SK-N-SH (cell line): ENCODE measurements at regions not wholly inside any gene's neighbourhood (a gene's known extent, or its start where the extent isn't known, plus 50 kb on each side); places are given as distances from the start of the nearest gene placed in this dataset.
A peak's percentile ranks its signal among the peaks of the same experiment; 100 is the strongest.

Experiments used
- CTCF ChIA-PET: fragments of 300-600, 350-600 bp; formaldehyde crosslinking; extraction: SDS; loops from one replicate; lab custom pipeline; 2021; lab: Yijun Ruan, JAX
- POLR2A ChIA-PET: fragments of 350-600 bp; sonication (Branson Sonifier 250); formaldehyde crosslinking; extraction: SDS; loops from one replicate; lab custom pipeline; 2020; ENCODE audit warnings: antibody characterized with exemption, inconsistent platforms; lab: Yijun Ruan, JAX
- DNase-seq: peaks from one replicate; pipeline ENCODE4 v3.0.0; 2012
- H2AFZ ChIP-seq: fragments of 200-600 bp; sonication (generic); 2 replicates; pipeline ENCODE4 v1.8.1; 2016; ENCODE audit warnings: antibody characterized with exemption, mild to moderate bottlenecking, low read depth
- H3F3A ChIP-seq: fragments of 200-600 bp; sonication (generic); replicated peaks from 2 replicates; pipeline ENCODE3; 2016; ENCODE audit warnings: antibody characterized with exemption, mild to moderate bottlenecking; ENCODE audit not compliant: insufficient read depth
- H3K27ac ChIP-seq, 2 experiments: fragments of 200-500 bp in 1 of 2; fragments of 200-600 bp in 1 of 2; sonication (Bioruptor generic) in 1 of 2; sonication (generic), shearing (Covaris generic) in 1 of 2; 2 replicates each; pipeline versions ENCODE4 v1.5.1 to v1.6.1; 2014 to 2016; ENCODE audit warnings: low read depth in 2 of 2, inconsistent platforms in 1 of 2, low read length in 1 of 2, mild to moderate bottlenecking in 1 of 2, mixed read lengths in 1 of 2
- H3K27me3 ChIP-seq: fragments of 200-600 bp; sonication (generic), shearing (Covaris generic); 2 replicates; pipeline ENCODE4 v1.6.1; 2016; ENCODE audit warnings: mixed run types; ENCODE audit not compliant: insufficient read depth
- H3K36me3 ChIP-seq, 2 experiments: fragments of 200-500 bp in 1 of 2; fragments of 200-600 bp in 1 of 2; sonication (Bioruptor generic) in 1 of 2; sonication (generic) in 1 of 2; replicated peaks in 1 of 2; 2 replicates each; pipeline versions ENCODE3 to v1.5.1; 2014 to 2016; ENCODE audit warnings: low read length in 1 of 2, mild to moderate bottlenecking in 1 of 2; ENCODE audit not compliant: insufficient read depth in 2 of 2, control insufficient read depth in 1 of 2
- H3K4me1 ChIP-seq, 2 experiments: fragments of 200-500 bp in 1 of 2; fragments of 200-600 bp in 1 of 2; sonication (Bioruptor generic) in 1 of 2; sonication (generic), shearing (Covaris generic) in 1 of 2; 2 replicates each; pipeline versions ENCODE4 v1.5.1 to v1.6.1; 2014 to 2016; ENCODE audit warnings: low read depth in 1 of 2, low read length in 1 of 2, mixed run types in 1 of 2; ENCODE audit not compliant: insufficient read depth in 2 of 2, control insufficient read depth in 1 of 2
- H3K4me2 ChIP-seq: fragments of 200-600 bp; sonication (generic), shearing (Covaris generic); 2 replicates; pipeline ENCODE4 v1.6.1; 2017; ENCODE audit warnings: mixed run types
- H3K4me3 ChIP-seq, 2 experiments: fragments of 200-500 bp in 1 of 2; fragments of 200-600 bp in 1 of 2; sonication (Bioruptor generic) in 1 of 2; sonication (generic), shearing (Covaris generic) in 1 of 2; 2 replicates each; pipeline versions ENCODE4 v1.5.1 to v1.8.1; 2014 to 2016; ENCODE audit warnings: low read depth in 2 of 2, inconsistent platforms in 1 of 2, low read length in 1 of 2, mild to moderate bottlenecking in 1 of 2, mixed read lengths in 1 of 2, moderate library complexity in 1 of 2
- H3K79me2 ChIP-seq: fragments of 200-600 bp; sonication (generic); 2 replicates; pipeline ENCODE4 v1.8.1; 2017; ENCODE audit warnings: mild to moderate bottlenecking; ENCODE audit not compliant: insufficient read depth
- H3K9ac ChIP-seq: fragments of 200-600 bp; sonication (generic); 2 replicates; pipeline ENCODE4 v1.6.1; 2017; ENCODE audit warnings: mixed run types
- H3K9me2 ChIP-seq: fragments of 200-600 bp; sonication (generic); 2 replicates; pipeline ENCODE4 v1.6.1; 2017; ENCODE audit warnings: mixed run types
- H3K9me3 ChIP-seq: fragments of 200-600 bp; sonication (generic); 2 replicates; pipeline ENCODE4 v1.6.1; 2017; ENCODE audit warnings: mixed run types, mild to moderate bottlenecking, moderate library complexity
- H4K20me1 ChIP-seq: fragments of 200-600 bp; sonication (generic); 2 replicates; pipeline ENCODE4 v1.6.1; 2017; ENCODE audit warnings: mild to moderate bottlenecking, mixed run types; ENCODE audit not compliant: insufficient read depth
- CHD2 ChIP-seq: fragments of 150-350 bp; IDR thresholded peaks from 2 replicates; pipeline ENCODE4 v1.6.1; 2018; ENCODE audit warnings: low read length; ENCODE audit not compliant: partially characterized antibody
- CTCF ChIP-seq: fragments of 200-600 bp; sonication (generic); IDR thresholded peaks from 2 replicates; pipeline ENCODE4 v1.6.1; 2017; ENCODE audit warnings: antibody characterized with exemption, mild to moderate bottlenecking, moderate library complexity
- EP300 ChIP-seq, 2 experiments: IDR thresholded peaks; 2 replicates each; pipeline versions ENCODE4 v1.4.0 to v1.6.1; 2012; ENCODE audit warnings: borderline replicate concordance in 1 of 2, low read depth in 1 of 2, low read length in 1 of 2
- EZH2phosphoT487 ChIP-seq: fragments of 200-600 bp; sonication (generic); IDR thresholded peaks from 2 replicates; pipeline ENCODE4 v1.6.1; 2017; ENCODE audit warnings: low read depth, mixed run types, mild to moderate bottlenecking, antibody characterized with exemption, moderate library complexity, borderline replicate concordance
- FOXJ3 ChIP-seq: sonication (generic); formaldehyde crosslinking; IDR thresholded peaks from 2 replicates; pipeline ENCODE4 v1.5.1; 2020; ENCODE audit warnings: mild to moderate bottlenecking, missing genetic modification reagents
- IRF3 ChIP-seq: fragments of 150-350 bp; IDR thresholded peaks from 2 replicates; pipeline ENCODE4 v1.6.1; 2016; ENCODE audit warnings: mild to moderate bottlenecking, low read depth, low read length
- JUND ChIP-seq: IDR thresholded peaks from 2 replicates; pipeline ENCODE4 v1.4.0; 2012
- MXI1 ChIP-seq: IDR thresholded peaks from 2 replicates; pipeline ENCODE4 v1.6.1; 2012; ENCODE audit warnings: mild to moderate bottlenecking, low read depth, low read length, improper control_type of control experiment
- NFIC ChIP-seq: IDR thresholded peaks from 2 replicates; pipeline ENCODE4 v1.4.0; 2012; ENCODE audit warnings: borderline replicate concordance
- PBX3 ChIP-seq: IDR thresholded peaks from 2 replicates; pipeline ENCODE4; 2012
- POLR2AphosphoS5 ChIP-seq: IDR thresholded peaks from 2 replicates; pipeline ENCODE4 v1.6.1; 2012; ENCODE audit warnings: low read depth, low read length
- RAD21 ChIP-seq: IDR thresholded peaks from 2 replicates; pipeline ENCODE4 v1.6.1; 2012; ENCODE audit warnings: mild to moderate bottlenecking, low read length
- RFX5 ChIP-seq: IDR thresholded peaks from 2 replicates; pipeline ENCODE4 v1.6.1; 2012; ENCODE audit warnings: mild to moderate bottlenecking, improper control_type of control experiment, low read length
- SIN3A ChIP-seq: IDR thresholded peaks from 2 replicates; pipeline ENCODE4 v1.6.1; 2012; ENCODE audit warnings: low read depth, mild to moderate bottlenecking, low read length, moderate library complexity, borderline replicate concordance
- SMC3 ChIP-seq: IDR thresholded peaks from 2 replicates; pipeline ENCODE4 v1.6.1; 2012; ENCODE audit warnings: low read depth, low read length, improper control_type of control experiment
- TCF12 ChIP-seq: IDR thresholded peaks from 2 replicates; pipeline ENCODE4 v1.4.0; 2012
- USF2 ChIP-seq: fragments of 150-350 bp; IDR thresholded peaks from 2 replicates; pipeline ENCODE4 v1.6.1; 2017; ENCODE audit warnings: antibody characterized with exemption, low read length, low read depth, borderline replicate concordance
- WGBS: methylation state at CpG from one replicate; pipeline ENCODE4 v1.1.6; 2017; ENCODE audit warnings: low lambda C conversion rate; 5-methylcytosine and 5-hydroxymethylcytosine counted together
- TF ChIP-seq, protein P1 (sequence below): IDR thresholded peaks from 2 replicates; pipeline ENCODE4 v1.4.0; 2012; ENCODE audit warnings: low read depth

GRCh38 chr2:190785334-190785733 is 95.3 kb upstream of the GLS start:
- Histone ChIP-seq H2AFZ (no peak overlapping the region), H4K20me1 (no peaks in the 10 kb centered on the region), H3K36me3 (no peaks in the 10 kb centered on the region), H3K9me2 (no peaks in the 10 kb centered on the region), H3K4me2 (no peak overlapping the region), H3K4me1 (peaks cover 0 to 11% of the 10 kb centered on the region in 2 experiments; a peak in 2 of 4 replicates), H3K9me3 (0 out of 2 replicates have a peak, but pooled peaks cover 5% of the 10 kb centered on the region), H3F3A (no peaks in the 10 kb centered on the region), H3K9ac (no peak overlapping the region), H3K27me3 (no peaks in the 10 kb centered on the region; the same call in 1 of the 2 replicates), H3K4me3 (no peak overlapping the region)
- CTCF ChIA-PET = no interaction called here
- WGBS = 90% methylated on average over 2 of the region's 2 CpGs
- POLR2A ChIA-PET = no interaction called here
- no peak for DNase-seq
- no peak for TF ChIP-seq CHD2
- TF ChIP-seq, protein P1, sequence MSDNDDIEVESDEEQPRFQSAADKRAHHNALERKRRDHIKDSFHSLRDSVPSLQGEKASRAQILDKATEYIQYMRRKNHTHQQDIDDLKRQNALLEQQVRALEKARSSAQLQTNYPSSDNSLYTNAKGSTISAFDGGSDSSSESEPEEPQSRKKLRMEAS = no peak
- no peak for TF ChIP-seq SMC3
- TF ChIP-seq MXI1 = no peak
- no peak for TF ChIP-seq RAD21
- TF ChIP-seq SIN3A = no peak
- TF ChIP-seq POLR2AphosphoS5 = no peak
- no peak for TF ChIP-seq EP300 (IDR thresholded peaks at IDR 0.05; ENCODE audit: borderline replicate concordance in 1 of 2, low read depth in 1 of 2, low read length in 1 of 2)
- no peak for TF ChIP-seq NFIC
- no peak for TF ChIP-seq CTCF
- TF ChIP-seq IRF3 = no peak
- TF ChIP-seq, all 33 proteins: peak for 0
- no peaks in the 10 kb centered on the region for H3K79me2 ChIP-seq
- H3K27ac ChIP-seq = peak overlapping the region in 1 of 2 experiments; percentile 54; a peak in 1 of 4 replicates

DNA sequence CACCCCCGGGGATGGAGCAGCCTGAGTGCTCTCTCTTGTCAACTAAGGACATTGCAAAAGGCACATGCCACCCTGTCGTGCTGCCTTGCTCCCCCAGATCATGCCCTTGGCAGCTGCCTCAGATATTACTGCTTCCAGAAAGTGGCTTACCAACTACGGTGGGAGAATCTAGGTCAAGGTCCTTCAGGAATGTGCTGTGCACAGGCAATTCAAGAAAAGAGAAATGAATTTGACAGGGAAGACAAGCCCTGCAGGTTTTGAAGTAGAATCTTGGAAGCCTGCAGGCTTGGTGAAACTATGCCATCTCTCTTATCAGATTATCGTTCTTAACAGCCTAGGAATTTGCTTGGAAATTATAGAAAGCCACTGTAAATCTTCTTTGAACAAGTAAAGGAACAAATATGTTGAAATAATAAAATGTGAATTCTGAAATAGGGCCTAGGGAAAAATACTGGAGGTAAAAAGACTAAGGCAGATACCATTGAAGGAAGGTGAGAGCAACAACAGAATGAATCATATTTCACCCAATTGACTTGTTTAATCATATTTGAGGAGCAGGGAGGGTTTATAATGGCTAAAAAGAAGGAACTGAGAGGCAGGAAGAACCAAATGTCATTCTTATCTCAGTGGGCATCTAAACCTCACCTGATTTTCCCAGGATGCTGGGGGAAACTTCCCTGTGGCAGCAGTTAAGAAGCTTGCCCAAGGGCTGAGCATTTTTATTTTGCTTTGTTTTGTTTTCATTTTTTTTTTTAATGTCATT is 94.0 kb upstream of the GLS start:
- WGBS = 15% methylated on average over 4 of the region's 4 CpGs
- ChIA-PET CTCF (no interaction called here), POLR2A (no interaction called here)
- H3K4me1 ChIP-seq = peaks cover 2 to 14% of the 10 kb centered on the region in 2 experiments; a peak in 2 of 4 replicates
- no peaks in the 10 kb centered on the region for H3K27me3 ChIP-seq
- H3K9me2 ChIP-seq = no peaks in the 10 kb centered on the region
- no peak overlapping the region for H2AFZ ChIP-seq
- H3K79me2 ChIP-seq = no peaks in the 10 kb centered on the region
- H3K4me3 ChIP-seq = no peak overlapping the region
- H3K9ac ChIP-seq = no peak overlapping the region
- no peaks in the 10 kb centered on the region for H3K36me3 ChIP-seq
- no peak for DNase-seq
- peak overlapping the region; percentile 13 to 56; a peak in 2 of 4 replicates for H3K27ac ChIP-seq
- no peaks in the 10 kb centered on the region for H4K20me1 ChIP-seq
- no peak overlapping the region for H3K4me2 ChIP-seq
- H3K9me3 ChIP-seq = 0 out of 2 replicates have a peak, but pooled peaks cover 5% of the 10 kb centered on the region
- peaks cover 8% of the 10 kb centered on the region for H3F3A ChIP-seq
- no peak for TF ChIP-seq USF2
- TF ChIP-seq FOXJ3 (CRISPR knock-in tag) = no peak
- no peak for TF ChIP-seq RFX5
- TF ChIP-seq TCF12 = peak; percentile 60
- no peak for TF ChIP-seq EZH2phosphoT487
- TF ChIP-seq EP300 (IDR thresholded peaks at IDR 0.05; ENCODE audit: borderline replicate concordance in 1 of 2, low read depth in 1 of 2, low read length in 1 of 2) = peak in 1 of 2 experiments; percentile 37; a peak in 1 of 4 replicates
- peak; percentile 67 for TF ChIP-seq PBX3
- peak; percentile 31; the same call in 1 of the 2 replicates for TF ChIP-seq NFIC
- TF ChIP-seq CTCF = no peak
- TF ChIP-seq RAD21 = no peak
- TF ChIP-seq JUND = peak; percentile 10; the same call in 1 of the 2 replicates
- TF ChIP-seq, all 33 proteins: peak for 5
